Immature natural killer cell (primary cell): ENCODE measurements at regions not wholly inside any gene's neighbourhood (a gene's known extent, or its start where the extent isn't known, plus 50 kb on each side); places are given as distances from the start of the nearest gene placed in this dataset.
A peak's percentile ranks its signal among the peaks of the same experiment; 100 is the strongest.
"Not testable (repeated sequence)": the region's sequence is repeated elsewhere in the genome, so short reads cannot be mapped to it uniquely, and the experiment has no call there.

ENCODE experiments used
- DNase-seq, 3 donors: peaks; one replicate each; pipeline ENCODE4 v3.0.0; 2022; ENCODE audit warnings: mixed read lengths in 1 of 3
- H3K27ac Mint-ChIP-seq, 6 donors: one replicate each; pipeline ENCODE4 v1.8.0; 2020; ENCODE audit warnings: mixed read lengths in 6 of 6, mild to moderate bottlenecking in 5 of 6, inconsistent platforms in 4 of 6, moderate library complexity in 3 of 6
- H3K27me3 Mint-ChIP-seq, 3 donors: one replicate each; pipeline ENCODE4 v1.8.0; 2020 to 2021; ENCODE audit warnings: low read depth in 3 of 3, mild to moderate bottlenecking in 3 of 3, mixed read lengths in 3 of 3, moderate library complexity in 3 of 3, inconsistent platforms in 1 of 3
- H3K36me3 Mint-ChIP-seq, 3 donors: one replicate each; pipeline ENCODE4 v1.8.0; 2020; ENCODE audit warnings: mixed read lengths in 3 of 3, inconsistent platforms in 2 of 3, mild to moderate bottlenecking in 2 of 3
- H3K4me1 Mint-ChIP-seq, 2 donors: one replicate each; pipeline ENCODE4 v1.8.0; 2020; ENCODE audit warnings: inconsistent platforms in 2 of 2, mild to moderate bottlenecking in 2 of 2, mixed read lengths in 2 of 2, moderate library complexity in 1 of 2
- H3K4me3 Mint-ChIP-seq, 5 donors: one replicate each; pipeline ENCODE4 v1.8.0; 2020; ENCODE audit warnings: mild to moderate bottlenecking in 5 of 5, mixed read lengths in 5 of 5, inconsistent platforms in 3 of 5, moderate library complexity in 3 of 5
- H3K9me3 Mint-ChIP-seq, 6 donors: one replicate each; pipeline ENCODE4 v1.8.0; 2020; ENCODE audit warnings: mild to moderate bottlenecking in 6 of 6, mixed read lengths in 6 of 6, inconsistent platforms in 4 of 6, moderate library complexity in 3 of 6

GRCh38 chr3:110618512-110619226 is 452.9 kb upstream of the NECTIN3 start:
- Mint-ChIP-seq H3K4me1 (no peaks in the 10 kb centered on the region), H3K9me3 (peaks cover 0 to 2% (median 0%) of the 10 kb centered on the region in 6 donors)
- DNase-seq, result no peak

DNA sequence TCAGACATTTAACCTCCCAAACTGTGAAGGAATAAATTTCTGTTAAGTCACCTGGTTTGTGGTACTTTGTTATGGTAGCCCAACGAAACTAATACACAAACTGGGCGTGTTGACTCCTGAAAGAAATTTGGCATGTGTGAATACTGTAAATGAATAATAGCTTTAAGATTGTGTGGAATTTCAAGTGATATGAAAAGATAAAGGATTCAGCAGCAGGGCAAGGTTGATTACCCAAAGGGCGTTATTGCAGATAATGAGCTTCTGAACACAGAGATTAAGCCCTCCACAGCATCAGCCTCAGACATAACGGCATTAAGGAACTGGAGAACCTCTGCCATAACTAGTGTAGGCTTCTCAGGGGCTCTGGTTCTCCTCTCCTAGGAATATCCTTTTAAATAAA is 451.5 kb upstream of the NECTIN3 start:
- peaks cover 0 to 2% (median 0%) of the 10 kb centered on the region in 6 donors for H3K9me3 Mint-ChIP-seq
- H3K4me3 Mint-ChIP-seq, result no peak overlapping the region
- DNase-seq, result no peak
- no peaks in the 10 kb centered on the region for H3K36me3 Mint-ChIP-seq
- peaks cover 0 to 4% (median 3%) of the 10 kb centered on the region in 3 donors for H3K27me3 Mint-ChIP-seq
- no peak overlapping the region for H3K27ac Mint-ChIP-seq
- no peaks in the 10 kb centered on the region for H3K4me1 Mint-ChIP-seq

More at GRCh38 chr3:110618512-110619226, 452.9 kb upstream of the NECTIN3 start:
- no peaks in the 10 kb centered on the region for H3K36me3 Mint-ChIP-seq
- peaks cover 3 to 4% (median 4%) of the 10 kb centered on the region in 3 donors for H3K27me3 Mint-ChIP-seq
- H3K4me3 Mint-ChIP-seq, result no peak overlapping the region
- no peak overlapping the region for H3K27ac Mint-ChIP-seq

- DNase-seq, result no peak
- Mint-ChIP-seq H3K9me3 (no peaks in the 10 kb centered on the region), H3K36me3 (no peaks in the 10 kb centered on the region), H3K27me3 (peaks cover 0 to 3% (median 3%) of the 10 kb centered on the region in 3 donors), H3K27ac (no peak overlapping the region), H3K4me1 (peaks cover 9 to 22% of the 10 kb centered on the region in 2 donors), H3K4me3 (no peak overlapping the region)
Observed at GRCh38 chr3:110623571-110623970, 448.0 kb upstream of the NECTIN3 start.

DNA sequence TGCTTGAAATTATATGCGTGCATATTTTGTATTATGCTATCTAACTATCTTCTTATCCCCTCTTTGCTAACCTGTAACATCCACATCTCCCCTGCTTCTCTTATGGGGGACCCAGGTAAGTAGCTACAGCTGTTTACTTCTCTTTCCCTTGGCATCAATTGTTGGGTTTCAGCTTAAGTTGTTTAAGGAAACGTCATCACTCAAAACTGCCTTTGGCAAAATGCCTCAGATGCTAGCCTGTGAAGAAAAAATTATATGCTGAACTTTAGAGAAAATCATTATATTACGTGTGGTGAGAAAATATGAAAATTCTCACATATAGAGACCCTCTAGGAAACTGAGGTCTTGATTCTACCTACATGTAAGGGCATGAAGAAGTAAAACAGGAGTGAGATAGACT is 447.0 kb upstream of the NECTIN3 start:
- Mint-ChIP-seq H3K4me1 (peaks cover 9 to 27% of the 10 kb centered on the region in 2 donors), H3K27me3 (peaks cover 0 to 3% (median 3%) of the 10 kb centered on the region in 3 donors)

GRCh38 chr3:110625201-110625747 is 446.3 kb upstream of the NECTIN3 start:
- no peaks in the 10 kb centered on the region for H3K36me3 Mint-ChIP-seq
- peaks cover 9 to 27% of the 10 kb centered on the region in 2 donors for H3K4me1 Mint-ChIP-seq
- H3K4me3 Mint-ChIP-seq, result no peak overlapping the region
- H3K9me3 Mint-ChIP-seq, result no peaks in the 10 kb centered on the region
- peaks cover 0 to 3% (median 3%) of the 10 kb centered on the region in 3 donors for H3K27me3 Mint-ChIP-seq
- H3K27ac Mint-ChIP-seq, result peak overlapping the region in 4 of 6 donors; percentile 4 to 82 (median 63)
- DNase-seq, result no peak

More for the DNA sequence above, 447.0 kb upstream of the NECTIN3 start:
- Mint-ChIP-seq H3K36me3 (no peaks in the 10 kb centered on the region), H3K9me3 (no peaks in the 10 kb centered on the region), H3K27ac (no peak overlapping the region), H3K4me3 (no peak overlapping the region)
- DNase-seq, result no peak

- peak overlapping the region; percentile 23 to 82 (median 46) for H3K27ac Mint-ChIP-seq
Observed at GRCh38 chr3:110626652-110627111, 444.9 kb upstream of the NECTIN3 start.

GRCh38 chr3:110628650-110629301 is 442.8 kb upstream of the NECTIN3 start:
- H3K27ac Mint-ChIP-seq, result no peak overlapping the region
- H3K27me3 Mint-ChIP-seq, result peaks cover 0 to 2% (median 0%) of the 10 kb centered on the region in 3 donors
- peaks cover 9 to 27% of the 10 kb centered on the region in 2 donors for H3K4me1 Mint-ChIP-seq
- H3K36me3 Mint-ChIP-seq, result no peaks in the 10 kb centered on the region
- H3K4me3 Mint-ChIP-seq, result no peak overlapping the region
- no peak for DNase-seq
- no peaks in the 10 kb centered on the region for H3K9me3 Mint-ChIP-seq

More at GRCh38 chr3:110626652-110627111, 444.9 kb upstream of the NECTIN3 start:
- peak; percentile 32 to 41 (median 40) for DNase-seq
- not testable (repeated sequence) for H3K36me3 Mint-ChIP-seq, H3K9me3 Mint-ChIP-seq, H3K27me3 Mint-ChIP-seq
- H3K4me3 Mint-ChIP-seq, result peak overlapping the region; percentile 75 to 86 (median 78)
- peaks cover 9 to 27% of the 10 kb centered on the region in 2 donors for H3K4me1 Mint-ChIP-seq

- peaks cover 9 to 27% of the 10 kb centered on the region in 2 donors for H3K4me1 Mint-ChIP-seq
- no peaks in the 10 kb centered on the region for H3K9me3 Mint-ChIP-seq
- no peak for DNase-seq
- H3K36me3 Mint-ChIP-seq, result no peaks in the 10 kb centered on the region
- H3K27me3 Mint-ChIP-seq, result peaks cover 0 to 2% (median 0%) of the 10 kb centered on the region in 3 donors
- no peak overlapping the region for H3K27ac Mint-ChIP-seq
- no peak overlapping the region for H3K4me3 Mint-ChIP-seq
Observed at GRCh38 chr3:110629917-110630316, 441.7 kb upstream of the NECTIN3 start.

DNA sequence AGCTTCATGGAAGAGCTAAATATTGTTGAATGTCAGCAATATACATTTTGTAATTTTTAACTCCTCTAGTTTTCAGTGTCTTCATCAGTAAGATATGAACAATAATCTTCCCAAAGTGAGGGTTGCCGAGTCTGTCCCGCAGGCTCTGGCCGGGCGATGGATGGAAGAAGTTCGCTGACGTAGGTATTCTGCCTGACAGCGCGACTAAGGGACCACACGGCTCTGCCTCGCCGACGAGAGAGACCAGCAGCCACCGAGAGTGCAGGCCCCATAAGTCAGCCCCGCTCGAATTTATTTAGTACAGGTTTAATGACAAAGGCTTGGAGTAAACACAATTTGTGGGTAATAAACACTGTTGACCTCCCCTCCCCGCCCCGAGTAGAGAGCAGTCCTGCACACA is 427.4 kb upstream of the NECTIN3 start:
- DNase-seq, result no peak
- H3K36me3 Mint-ChIP-seq, result no peaks in the 10 kb centered on the region
- H3K9me3 Mint-ChIP-seq, result no peaks in the 10 kb centered on the region
- H3K4me3 Mint-ChIP-seq, result no peak overlapping the region
- peaks cover 0 to 2% (median 0%) of the 10 kb centered on the region in 3 donors for H3K27me3 Mint-ChIP-seq
- no peaks in the 10 kb centered on the region for H3K4me1 Mint-ChIP-seq
- no peak overlapping the region for H3K27ac Mint-ChIP-seq

- Mint-ChIP-seq H3K4me1 (no peaks in the 10 kb centered on the region), H3K4me3 (no peak overlapping the region), H3K9me3 (no peaks in the 10 kb centered on the region), H3K36me3 (no peaks in the 10 kb centered on the region), H3K27ac (no peak overlapping the region), H3K27me3 (no peaks in the 10 kb centered on the region)
- DNase-seq, result no peak
Observed at GRCh38 chr3:110646055-110646454, 425.6 kb upstream of the NECTIN3 start.

DNA sequence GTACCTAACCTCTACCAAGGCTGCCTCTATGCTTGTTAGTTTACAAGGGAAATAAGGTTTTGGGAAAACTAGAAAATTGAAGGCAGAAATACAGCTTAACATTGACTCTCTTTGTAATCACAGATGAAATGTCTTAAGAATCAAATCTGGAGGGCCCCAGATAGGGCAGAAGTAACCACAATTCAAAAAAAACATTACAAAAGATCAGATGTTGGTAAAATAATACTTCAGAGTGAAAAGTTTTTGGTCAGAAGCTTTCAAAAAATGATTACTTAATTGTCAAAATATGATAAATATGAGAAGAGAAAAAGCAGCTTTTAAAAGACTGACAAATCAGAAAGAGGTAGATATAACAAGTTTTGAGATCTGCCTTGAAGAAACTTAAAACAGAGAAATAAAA is 425.1 kb upstream of the NECTIN3 start:
- no peak for DNase-seq
- Mint-ChIP-seq H3K9me3 (no peaks in the 10 kb centered on the region), H3K27ac (no peak overlapping the region), H3K36me3 (no peaks in the 10 kb centered on the region), H3K4me1 (no peaks in the 10 kb centered on the region), H3K27me3 (no peaks in the 10 kb centered on the region), H3K4me3 (no peak overlapping the region)

DNA sequence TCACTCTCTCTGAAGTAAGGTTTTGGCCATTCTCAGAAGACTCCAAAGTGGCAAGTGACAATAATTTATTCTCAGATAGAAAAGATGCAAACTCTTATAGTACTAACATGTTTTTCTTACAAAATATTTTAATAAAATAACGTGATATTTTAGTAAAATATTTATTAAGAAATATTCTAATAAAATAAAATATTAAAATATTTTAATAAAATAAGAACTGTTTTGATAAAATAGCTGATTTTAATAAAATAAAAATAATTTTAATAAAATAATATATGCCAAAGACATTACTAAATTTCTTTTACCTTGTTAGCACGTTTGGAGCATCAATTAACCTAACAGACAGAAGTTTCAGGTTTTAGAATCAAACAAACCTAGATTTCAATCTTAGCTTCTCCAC is 424.0 kb upstream of the NECTIN3 start:
- no peak overlapping the region for H3K27ac Mint-ChIP-seq
- H3K9me3 Mint-ChIP-seq, result no peaks in the 10 kb centered on the region
- H3K36me3 Mint-ChIP-seq, result no peaks in the 10 kb centered on the region
- H3K4me1 Mint-ChIP-seq, result no peaks in the 10 kb centered on the region
- H3K27me3 Mint-ChIP-seq, result no peaks in the 10 kb centered on the region
- H3K4me3 Mint-ChIP-seq, result no peak overlapping the region
- DNase-seq, result no peak

DNA sequence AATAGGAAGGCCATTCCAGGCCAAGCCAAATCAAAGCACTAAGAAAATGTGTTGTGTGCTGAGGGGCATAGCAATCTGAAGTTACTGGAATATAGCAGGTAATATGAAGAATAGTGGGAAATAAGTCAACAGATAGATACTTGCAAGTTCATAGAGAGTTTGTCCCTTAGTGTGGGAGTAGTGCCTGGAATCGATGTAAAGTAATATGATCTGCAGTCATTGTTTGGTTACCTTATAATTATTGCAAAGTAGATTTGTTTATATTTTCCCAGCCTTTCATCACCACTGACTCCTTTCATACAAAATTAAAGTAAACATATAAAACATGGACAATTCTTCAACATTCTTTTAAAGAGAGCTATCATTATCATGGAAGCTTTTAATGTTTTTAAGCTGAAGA is 420.9 kb upstream of the NECTIN3 start:
- no peaks in the 10 kb centered on the region for H3K4me1 Mint-ChIP-seq
- DNase-seq, result no peak
- no peak overlapping the region for H3K27ac Mint-ChIP-seq
- peaks cover 0 to 4% (median 0%) of the 10 kb centered on the region in 6 donors for H3K9me3 Mint-ChIP-seq
- no peaks in the 10 kb centered on the region for H3K36me3 Mint-ChIP-seq
- H3K4me3 Mint-ChIP-seq, result no peak overlapping the region
- H3K27me3 Mint-ChIP-seq, result no peaks in the 10 kb centered on the region

DNA sequence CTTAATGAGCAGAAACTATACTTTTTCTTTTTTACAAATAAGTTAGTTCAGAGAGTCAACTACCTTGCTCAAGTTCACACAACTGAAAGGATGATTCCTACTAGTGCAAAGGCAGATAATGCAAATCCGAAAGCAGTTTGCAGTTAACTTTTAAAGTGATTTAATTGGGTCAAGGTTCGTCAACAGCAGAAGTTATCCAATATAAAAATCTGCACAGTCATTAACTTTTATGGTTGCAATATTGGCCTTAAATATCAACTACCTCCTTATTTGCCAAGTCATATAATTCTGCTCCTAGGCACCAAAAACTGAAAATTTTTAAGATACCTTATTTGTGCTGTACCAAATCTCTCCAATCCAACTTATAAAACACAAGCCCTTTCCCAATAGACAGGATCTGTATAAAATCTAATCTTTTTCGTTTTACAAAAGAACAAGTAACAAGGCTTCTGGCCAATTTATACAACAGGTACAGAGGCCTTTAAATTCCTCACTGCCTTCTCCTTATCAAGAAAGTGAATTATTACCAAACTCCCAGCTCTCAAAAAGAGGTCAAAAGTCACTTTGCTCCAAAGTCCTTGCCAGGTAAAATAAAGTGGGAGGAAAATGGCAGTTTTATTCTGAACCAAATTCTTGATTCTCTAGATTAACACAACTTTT is 416.6 kb upstream of the NECTIN3 start:
- Mint-ChIP-seq H3K4me1 (no peaks in the 10 kb centered on the region), H3K27me3 (no peaks in the 10 kb centered on the region), H3K36me3 (no peaks in the 10 kb centered on the region), H3K9me3 (peaks cover 0 to 4% (median 0%) of the 10 kb centered on the region in 6 donors), H3K27ac (no peak overlapping the region), H3K4me3 (no peak overlapping the region)
- no peak for DNase-seq
